ENCODE measurements at regions not wholly inside any gene's neighbourhood (a gene's known extent, or its start where the extent isn't known, plus 50 kb on each side); places are given as distances from the start of the nearest gene placed in this dataset.

DNA sequence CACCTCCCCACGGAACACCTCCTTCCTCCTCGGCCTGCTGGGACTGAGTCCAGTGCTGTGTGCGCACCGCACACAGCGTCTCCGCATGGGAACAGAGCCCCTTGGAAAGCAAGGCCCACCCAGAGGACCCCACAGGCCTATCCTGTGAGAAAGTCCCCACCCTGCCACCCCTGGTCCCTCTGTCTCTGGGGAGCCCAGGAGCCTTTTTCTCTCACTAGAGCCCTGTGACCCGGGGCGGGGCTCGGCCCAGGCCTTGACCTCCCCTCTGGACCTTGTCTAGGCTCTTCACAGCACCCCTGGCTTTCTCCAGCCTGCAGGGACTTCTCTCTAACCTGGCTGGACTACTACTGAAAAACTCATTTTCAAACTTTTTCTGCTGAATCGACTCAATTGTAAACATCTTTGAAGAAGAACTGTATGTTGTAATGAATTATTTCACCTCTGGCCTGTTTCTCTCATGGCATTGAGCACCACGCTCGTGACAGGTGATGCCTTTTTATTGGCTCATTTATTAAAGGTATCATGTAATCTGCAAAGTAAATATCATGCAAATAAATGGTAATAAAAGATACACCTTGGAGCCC is 89.2 kb downstream of the IRX1 start:
- Mint-ChIP-seq H3K27me3 (ENCODE audit: low read depth) (peaks cover 4% of the 10 kb centered on the region), H3K4me3 (no peak overlapping the region), H3K4me1 (peaks cover 12% of the 10 kb centered on the region), H3K36me3 (no peaks in the 10 kb centered on the region), H3K9me3 (peaks cover 11% of the 10 kb centered on the region), H3K27ac (no peak overlapping the region)
- TF ChIP-seq, protein P1, sequence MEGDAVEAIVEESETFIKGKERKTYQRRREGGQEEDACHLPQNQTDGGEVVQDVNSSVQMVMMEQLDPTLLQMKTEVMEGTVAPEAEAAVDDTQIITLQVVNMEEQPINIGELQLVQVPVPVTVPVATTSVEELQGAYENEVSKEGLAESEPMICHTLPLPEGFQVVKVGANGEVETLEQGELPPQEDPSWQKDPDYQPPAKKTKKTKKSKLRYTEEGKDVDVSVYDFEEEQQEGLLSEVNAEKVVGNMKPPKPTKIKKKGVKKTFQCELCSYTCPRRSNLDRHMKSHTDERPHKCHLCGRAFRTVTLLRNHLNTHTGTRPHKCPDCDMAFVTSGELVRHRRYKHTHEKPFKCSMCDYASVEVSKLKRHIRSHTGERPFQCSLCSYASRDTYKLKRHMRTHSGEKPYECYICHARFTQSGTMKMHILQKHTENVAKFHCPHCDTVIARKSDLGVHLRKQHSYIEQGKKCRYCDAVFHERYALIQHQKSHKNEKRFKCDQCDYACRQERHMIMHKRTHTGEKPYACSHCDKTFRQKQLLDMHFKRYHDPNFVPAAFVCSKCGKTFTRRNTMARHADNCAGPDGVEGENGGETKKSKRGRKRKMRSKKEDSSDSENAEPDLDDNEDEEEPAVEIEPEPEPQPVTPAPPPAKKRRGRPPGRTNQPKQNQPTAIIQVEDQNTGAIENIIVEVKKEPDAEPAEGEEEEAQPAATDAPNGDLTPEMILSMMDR (IDR thresholded peaks at IDR 0.05; ENCODE audit: unreplicated experiment): no peak
- DNase-seq (ENCODE audit: low spot score in 2 of 2, unreplicated experiment in 2 of 2): no peak

DNA sequence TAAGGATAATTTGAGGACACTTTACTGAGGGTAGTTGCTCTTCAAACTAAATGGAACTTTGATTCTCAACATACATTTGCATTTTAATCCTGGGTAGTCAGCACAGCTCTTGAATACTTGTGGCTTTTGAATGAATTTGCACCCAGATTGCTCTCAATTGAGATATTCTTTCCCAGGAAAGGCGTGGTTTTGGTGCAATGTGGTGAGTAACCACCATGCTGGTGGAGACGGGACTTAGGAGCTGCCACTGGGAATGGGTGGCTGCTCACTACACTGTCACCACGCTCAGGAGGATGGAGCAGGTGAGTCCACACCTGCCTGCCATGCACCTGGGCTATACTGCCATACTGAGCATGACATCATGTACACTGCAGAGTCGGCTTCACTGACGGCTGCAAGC is 99.2 kb downstream of the IRX1 start:
- no peak for DNase-seq (ENCODE audit: low spot score in 2 of 2, unreplicated experiment in 2 of 2)
- H3K27ac Mint-ChIP-seq: no peak overlapping the region
- TF ChIP-seq, protein P1 (IDR thresholded peaks at IDR 0.05; ENCODE audit: unreplicated experiment): no peak

DNA sequence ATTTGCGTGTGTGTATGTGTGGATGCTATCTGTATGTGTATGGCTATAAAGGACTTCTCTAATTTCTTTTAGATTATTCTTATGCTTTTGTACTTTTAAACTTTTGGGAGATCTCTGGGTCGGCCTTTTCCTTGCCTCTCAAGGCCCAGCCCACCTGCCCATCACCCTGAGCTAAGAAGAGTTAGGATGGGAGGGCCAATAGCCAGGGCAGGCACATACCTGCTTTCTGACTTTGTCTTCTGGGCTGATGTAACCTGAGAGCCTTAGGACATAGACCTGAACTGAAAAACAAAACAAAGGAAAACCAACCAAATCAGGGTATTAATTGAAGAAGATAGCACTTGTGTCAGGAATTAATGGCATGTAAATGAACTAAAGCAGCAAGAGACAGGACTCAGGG is 100.2 kb downstream of the IRX1 start:
- DNase-seq (ENCODE audit: low spot score in 2 of 2, unreplicated experiment in 2 of 2): no peak
- TF ChIP-seq, protein P1 (IDR thresholded peaks at IDR 0.05; ENCODE audit: unreplicated experiment): no peak
- no peaks in the 10 kb centered on the region for H3K4me1 Mint-ChIP-seq
- peaks cover 17% of the 10 kb centered on the region for H3K9me3 Mint-ChIP-seq
- no peak overlapping the region for H3K4me3 Mint-ChIP-seq
- no peaks in the 10 kb centered on the region for H3K36me3 Mint-ChIP-seq
- no peak overlapping the region for H3K27ac Mint-ChIP-seq
- peaks cover 3% of the 10 kb centered on the region for H3K27me3 Mint-ChIP-seq (ENCODE audit: low read depth)

More for the DNA sequence above, 99.2 kb downstream of the IRX1 start:
- Mint-ChIP-seq H3K27me3 (ENCODE audit: low read depth) (peaks cover 3% of the 10 kb centered on the region), H3K36me3 (no peaks in the 10 kb centered on the region), H3K4me1 (no peaks in the 10 kb centered on the region), H3K4me3 (no peak overlapping the region), H3K9me3 (peaks cover 17% of the 10 kb centered on the region)

DNA sequence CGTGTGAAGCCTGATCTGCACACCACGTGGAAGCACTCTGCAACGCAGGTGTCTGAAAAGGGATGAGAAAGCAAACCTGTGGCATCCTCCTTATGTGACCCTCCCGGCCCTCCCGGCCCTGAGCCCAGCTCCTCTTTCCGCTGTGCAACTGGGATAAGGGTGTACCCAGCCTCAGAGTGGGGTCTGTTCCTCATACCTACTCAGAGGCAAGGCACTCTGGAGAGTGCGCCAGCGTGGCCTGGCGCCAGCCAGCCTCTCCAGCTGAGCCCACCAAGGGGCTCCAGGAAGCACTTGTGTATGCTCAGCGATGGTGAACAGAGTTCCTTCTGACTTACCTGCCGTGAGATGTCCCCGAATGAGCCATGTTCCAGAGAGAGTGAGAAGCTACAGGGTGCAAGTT is 102.8 kb downstream of the IRX1 start:
- Mint-ChIP-seq H3K27me3 (ENCODE audit: low read depth) (peaks cover 3% of the 10 kb centered on the region), H3K9me3 (peaks cover 17% of the 10 kb centered on the region), H3K4me3 (no peak overlapping the region), H3K4me1 (peaks cover 10% of the 10 kb centered on the region), H3K36me3 (no peaks in the 10 kb centered on the region), H3K27ac (no peak overlapping the region)
- TF ChIP-seq, protein P1 (IDR thresholded peaks at IDR 0.05; ENCODE audit: unreplicated experiment): no peak
- DNase-seq (ENCODE audit: low spot score in 2 of 2, unreplicated experiment in 2 of 2): no peak

DNA sequence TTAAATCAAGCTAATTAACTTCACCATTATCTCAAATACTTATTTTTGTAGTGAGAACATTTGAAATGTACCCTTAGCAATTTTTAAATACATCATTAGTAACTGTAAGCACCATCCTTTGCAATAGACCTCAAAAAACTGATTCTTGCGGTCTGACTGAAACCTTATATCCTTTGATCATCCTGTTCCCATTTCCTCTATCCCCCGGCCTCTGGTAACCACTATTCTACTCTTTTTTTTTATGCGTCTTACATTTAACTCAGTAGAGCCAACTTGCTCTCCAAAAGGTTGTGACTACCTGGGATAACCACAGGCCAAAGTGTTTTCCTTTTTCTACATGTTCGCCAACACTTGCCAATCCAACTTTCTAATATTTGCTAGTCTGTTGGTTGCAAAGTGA is 106.1 kb downstream of the IRX1 start:
- DNase-seq (ENCODE audit: low spot score in 2 of 2, unreplicated experiment in 2 of 2): no peak
- H3K36me3 Mint-ChIP-seq: no peaks in the 10 kb centered on the region
- no peak overlapping the region for H3K4me3 Mint-ChIP-seq
- H3K4me1 Mint-ChIP-seq: peaks cover 25% of the 10 kb centered on the region
- H3K27ac Mint-ChIP-seq: no peak overlapping the region
- TF ChIP-seq, protein P1 (IDR thresholded peaks at IDR 0.05; ENCODE audit: unreplicated experiment): no peak
- peaks cover 4% of the 10 kb centered on the region for H3K9me3 Mint-ChIP-seq
- H3K27me3 Mint-ChIP-seq (ENCODE audit: low read depth): peaks cover 7% of the 10 kb centered on the region

DNA sequence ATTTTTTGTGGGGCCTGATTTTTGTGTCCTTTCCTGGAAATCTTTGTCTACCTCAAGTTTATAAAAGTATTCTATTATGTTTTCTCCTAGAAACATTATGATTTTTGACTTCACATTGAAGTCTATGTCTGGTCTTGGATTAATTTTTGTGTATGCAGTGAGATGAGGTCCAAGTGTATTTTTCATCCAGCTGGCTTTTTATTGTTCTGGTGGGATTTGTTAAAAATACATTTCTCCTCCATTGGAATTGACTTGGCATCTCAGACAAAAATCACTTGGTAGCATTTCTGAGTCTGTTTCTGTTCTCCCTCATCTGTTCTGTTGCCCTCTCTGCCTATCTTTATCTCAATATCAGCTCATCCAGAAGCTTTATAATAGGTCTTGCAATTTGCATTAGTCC is 109.0 kb downstream of the IRX1 start:
- Mint-ChIP-seq H3K36me3 (no peaks in the 10 kb centered on the region), H3K27ac (no peak overlapping the region)

More for the DNA sequence above, 109.0 kb downstream of the IRX1 start:
- H3K4me1 Mint-ChIP-seq: peaks cover 32% of the 10 kb centered on the region
- TF ChIP-seq, protein P1 (IDR thresholded peaks at IDR 0.05; ENCODE audit: unreplicated experiment): no peak
- H3K9me3 Mint-ChIP-seq: no peaks in the 10 kb centered on the region
- DNase-seq (ENCODE audit: low spot score in 2 of 2, unreplicated experiment in 2 of 2): no peak
- H3K27me3 Mint-ChIP-seq (ENCODE audit: low read depth): peaks cover 25% of the 10 kb centered on the region
- no peak overlapping the region for H3K4me3 Mint-ChIP-seq
